GM10266 (cell line): ENCODE measurements at regions not wholly inside any gene's neighbourhood (a gene's known extent, or its start where the extent isn't known, plus 50 kb on each side); places are given as distances from the start of the nearest gene placed in this dataset.

Source experiments
- DNase-seq: peaks from one replicate; pipeline ENCODE4 v3.0.0; 2012; ENCODE audit errors: extremely low spot score
- CTCF ChIP-seq: IDR thresholded peaks from 2 replicates; pipeline ENCODE4 v1.5.1; 2012; ENCODE audit warnings: mild to moderate bottlenecking, low read depth; ENCODE audit not compliant: control insufficient read depth, insufficient read depth; ENCODE audit errors: missing control alignments

GRCh38 chr3:106194726-106195125 lies 325.9 kb upstream of the CBLB start:
- no peak for DNase-seq
- no peak for TF ChIP-seq CTCF

GRCh38 chr3:106197532-106198194 lies 328.9 kb upstream of the CBLB start:
- DNase-seq, result no peak
- TF ChIP-seq CTCF, result no peak

GRCh38 chr3:106204160-106204868 lies 335.5 kb upstream of the CBLB start:
- no peak for TF ChIP-seq CTCF
- no peak for DNase-seq

GRCh38 chr3:106206146-106206545 lies 337.3 kb upstream of the CBLB start:
- no peak for TF ChIP-seq CTCF

GRCh38 chr3:106206613-106207012 lies 337.8 kb upstream of the CBLB start:
- no peak for TF ChIP-seq CTCF
- DNase-seq, result no peak

More at GRCh38 chr3:106206146-106206545, 337.3 kb upstream of the CBLB start:
- no peak for DNase-seq

GRCh38 chr3:106208251-106208650 lies 339.4 kb upstream of the CBLB start:
- TF ChIP-seq CTCF, result no peak
- DNase-seq, result no peak

GRCh38 chr3:106208967-106209366 lies 340.2 kb upstream of the CBLB start:
- TF ChIP-seq CTCF, result no peak
- DNase-seq, result no peak
